Globus pallidus (tissue), 1 donor: ENCODE measurements at regions not wholly inside any gene's neighbourhood (a gene's known extent, or its start where the extent isn't known, plus 50 kb on each side); places are given as distances from the start of the nearest gene placed in this dataset.
A peak's percentile ranks its signal among the peaks of the same experiment; 100 is the strongest.
"Not testable (repeated sequence)": the region's sequence is repeated elsewhere in the genome, so short reads cannot be mapped to it uniquely, and the experiment has no call there.

Experiments used
- DNase-seq: peaks from one replicate; pipeline ENCODE4 v3.0.0-alpha.2; 2015; ENCODE audit warnings: low spot score

DNA sequence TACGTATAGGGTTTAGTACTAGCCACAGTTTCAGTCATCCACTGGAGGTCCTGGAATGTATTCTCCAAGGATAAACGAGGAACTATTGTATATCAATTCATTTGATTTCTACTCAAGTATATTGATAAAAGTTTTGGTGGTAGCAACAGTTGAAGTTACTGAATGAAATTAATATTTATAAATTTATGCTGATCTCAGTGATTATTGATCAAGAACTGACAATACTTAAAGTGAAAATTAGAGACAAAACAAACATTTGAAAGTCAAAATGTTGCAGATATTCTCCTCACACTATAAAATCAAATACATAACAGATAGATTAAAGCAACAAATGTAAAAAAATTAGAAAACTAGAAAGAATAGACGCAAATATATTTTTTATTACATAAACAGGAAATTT, 150.9 kb upstream of the SLC35G4 start:
- DNase-seq = no peak

GRCh38 chr18:11457853-11458252, 151.5 kb upstream of the SLC35G4 start:
- DNase-seq = not testable (repeated sequence)

GRCh38 chr18:11454040-11454439, 155.4 kb upstream of the SLC35G4 start:
- DNase-seq = no peak

DNA sequence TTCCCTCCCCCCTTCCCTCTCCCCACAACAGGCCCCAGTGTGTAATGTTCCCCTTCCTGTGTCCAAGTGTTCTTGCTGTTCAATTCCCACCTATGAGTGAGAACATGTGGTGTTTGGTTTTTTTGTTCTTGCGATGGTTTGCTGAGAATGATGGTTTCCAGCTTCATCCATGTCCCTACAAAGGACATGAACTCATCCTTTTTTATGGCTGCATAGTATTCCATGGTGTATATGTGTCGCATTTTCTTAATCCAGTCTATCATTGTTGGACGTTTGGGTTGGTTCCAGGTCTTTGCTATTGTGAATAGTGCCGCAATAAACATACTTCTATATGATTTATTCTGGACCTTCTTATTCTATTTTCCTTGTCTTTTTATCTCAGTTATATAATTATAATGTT, 165.2 kb upstream of the SLC35G4 start:
- DNase-seq = not testable (repeated sequence)

DNA sequence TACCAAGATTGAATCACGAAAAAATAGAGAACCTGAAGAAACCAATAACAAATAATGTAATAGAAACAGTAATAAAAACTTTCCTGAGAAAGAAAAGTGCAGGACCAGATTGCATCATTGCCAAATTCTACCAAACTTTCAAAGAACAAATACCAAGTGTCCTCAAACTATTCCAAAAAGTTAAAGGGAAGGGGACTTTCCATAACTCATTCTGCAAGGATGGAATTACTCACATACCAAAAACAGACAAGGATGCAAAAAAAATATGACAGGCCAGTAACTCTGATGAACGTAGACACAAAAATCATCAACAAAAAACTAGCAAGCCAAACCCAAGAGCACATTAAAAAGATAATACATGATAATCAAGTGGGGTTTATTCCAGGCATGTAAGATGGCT, 172.3 kb upstream of the SLC35G4 start:
- no peak for DNase-seq

- DNase-seq = no peak
Observed at GRCh38 chr18:11432360-11432811, 177.0 kb upstream of the SLC35G4 start.

DNA sequence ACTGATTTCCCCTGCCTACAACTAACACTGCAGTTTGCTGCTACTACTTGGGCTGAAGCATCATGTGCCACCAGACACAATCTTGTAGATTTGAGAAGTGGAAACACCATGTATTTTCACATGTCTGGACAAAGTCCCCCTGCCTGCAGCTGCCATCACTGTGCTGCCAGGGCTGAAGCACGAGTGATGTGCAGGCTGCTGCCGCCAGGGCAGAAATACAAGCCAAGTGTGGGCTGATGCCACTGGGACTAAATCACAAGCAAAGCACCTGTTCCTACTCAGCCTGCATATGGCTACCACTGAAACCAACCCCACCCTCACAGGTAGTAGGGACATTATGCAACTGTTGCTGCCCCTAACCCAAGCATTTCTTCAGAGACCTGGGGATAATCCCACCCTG, 179.5 kb upstream of the SLC35G4 start:
- no peak for DNase-seq

DNA sequence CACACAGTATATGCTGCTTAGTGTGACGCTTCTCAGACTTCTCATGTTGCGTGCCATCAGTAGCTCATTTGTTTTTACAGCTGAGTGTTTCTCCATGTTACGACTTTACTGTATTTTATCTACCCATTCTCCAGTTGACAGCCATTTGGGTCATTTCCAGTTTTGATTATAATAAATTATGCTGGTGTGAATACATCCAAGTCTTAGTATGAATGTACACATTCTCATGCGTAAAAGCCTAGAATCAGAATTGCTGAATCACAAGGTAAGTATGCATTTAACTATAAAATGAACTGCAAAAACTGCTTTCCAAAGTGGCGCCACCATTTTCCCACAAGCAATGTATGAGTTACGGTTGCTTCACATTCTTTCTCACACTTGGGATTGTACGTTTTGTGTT, 184.2 kb upstream of the SLC35G4 start:
- DNase-seq = no peak

DNA sequence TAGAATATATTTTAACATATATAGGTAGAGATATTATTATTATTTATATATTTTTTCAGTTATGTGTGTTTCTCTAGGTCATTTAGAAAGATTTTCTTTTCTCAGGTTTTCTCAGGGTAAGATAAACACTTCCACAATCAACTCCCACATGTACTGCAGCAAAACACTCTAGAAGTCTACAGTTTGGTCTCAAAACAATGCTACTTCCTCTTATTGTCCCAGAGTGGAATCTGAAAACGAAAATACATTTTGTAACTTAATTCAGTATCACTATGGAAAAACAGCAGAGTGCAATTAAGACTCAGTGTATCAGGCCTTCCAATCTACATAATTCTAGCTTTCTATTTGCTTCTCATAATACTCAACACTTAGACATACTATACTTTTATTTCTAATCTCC, 190.1 kb upstream of the SLC35G4 start:
- DNase-seq = no peak

DNA sequence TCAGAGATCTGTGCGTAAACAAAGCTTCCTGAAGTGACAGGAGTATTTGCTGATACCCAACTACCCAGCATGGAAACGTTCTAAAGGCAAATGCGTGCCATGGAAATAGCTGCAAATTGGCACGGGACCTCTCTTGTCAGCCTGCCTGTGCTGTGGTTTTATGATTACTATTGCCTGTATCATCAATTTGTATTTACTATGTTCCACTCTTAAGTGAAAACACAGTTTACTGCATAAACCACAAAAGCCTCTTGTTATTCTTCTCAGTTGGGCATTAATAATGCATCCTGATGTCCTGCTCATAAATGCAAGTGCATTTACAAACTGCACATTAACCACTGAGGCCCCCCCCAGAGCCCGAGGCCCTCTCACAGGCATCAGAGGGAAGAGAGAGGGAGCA, 196.6 kb upstream of the SLC35G4 start:
- DNase-seq = no peak

DNA sequence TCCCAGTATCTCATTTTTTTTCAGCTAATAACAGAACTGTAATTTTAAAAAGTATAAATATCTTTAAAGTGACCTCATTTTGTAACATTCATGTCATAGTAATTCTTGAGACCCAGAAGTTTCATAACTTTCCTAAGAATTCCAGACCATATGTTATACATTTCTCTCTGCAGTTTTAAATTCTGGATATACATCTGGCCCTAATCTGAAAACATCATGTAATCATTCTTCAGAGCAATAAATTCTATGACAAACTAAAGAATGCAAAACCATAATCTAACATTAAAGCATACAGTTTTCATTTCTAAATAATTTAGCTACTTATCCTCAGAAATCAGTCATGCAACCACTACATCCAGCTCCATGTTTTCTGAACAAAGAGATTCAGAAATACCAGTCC, 198.3 kb upstream of the SLC35G4 start:
- no peak for DNase-seq

DNA sequence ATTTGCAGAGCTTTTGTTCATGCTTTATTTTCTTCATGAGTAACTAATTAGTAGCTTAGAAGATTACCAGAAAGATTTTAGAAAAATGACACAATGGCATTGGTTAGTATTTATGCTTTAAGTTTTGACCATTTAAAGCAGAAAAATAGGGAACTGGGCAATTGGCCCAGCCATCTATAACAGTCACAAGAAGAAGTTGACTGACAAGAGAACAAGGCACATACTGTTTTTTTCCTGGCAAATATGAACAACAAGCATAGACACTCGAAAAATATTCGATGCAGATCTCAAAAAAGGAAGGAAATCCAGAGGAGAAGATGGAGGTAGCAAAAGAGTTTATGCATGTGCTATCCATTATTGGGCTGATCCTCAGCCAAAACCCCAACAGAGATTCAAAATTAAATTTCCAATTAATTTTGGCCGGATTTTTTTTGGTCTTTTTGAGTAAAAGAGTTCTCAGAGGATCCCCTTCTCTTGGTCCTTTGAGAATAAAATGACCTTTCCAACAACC, 200.8 kb upstream of the SLC35G4 start:
- peak; percentile 29 for DNase-seq

DNA sequence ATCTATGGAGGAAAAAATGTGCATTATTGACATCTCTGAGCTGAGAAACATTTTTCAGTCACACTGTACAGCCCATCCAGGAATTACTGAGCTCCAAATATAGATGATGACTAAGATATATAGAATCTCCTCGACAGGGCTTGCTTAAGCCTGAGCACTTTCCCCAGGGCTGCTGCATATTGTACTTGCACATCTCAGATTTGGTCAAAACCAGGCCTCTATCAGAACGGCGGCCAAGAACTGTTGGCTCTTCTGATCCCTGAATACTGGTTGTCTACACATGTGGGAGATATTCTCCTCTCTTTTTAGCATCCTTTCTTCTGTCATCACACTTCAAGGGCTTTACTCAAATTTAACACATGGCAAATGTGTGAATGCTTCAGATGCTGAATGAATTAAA, 201.5 kb upstream of the SLC35G4 start:
- no peak for DNase-seq

GRCh38 chr18:11405804-11406203, 203.6 kb upstream of the SLC35G4 start:
- no peak for DNase-seq

- no peak for DNase-seq
Observed at GRCh38 chr18:11400703-11401102, 208.7 kb upstream of the SLC35G4 start.

DNA sequence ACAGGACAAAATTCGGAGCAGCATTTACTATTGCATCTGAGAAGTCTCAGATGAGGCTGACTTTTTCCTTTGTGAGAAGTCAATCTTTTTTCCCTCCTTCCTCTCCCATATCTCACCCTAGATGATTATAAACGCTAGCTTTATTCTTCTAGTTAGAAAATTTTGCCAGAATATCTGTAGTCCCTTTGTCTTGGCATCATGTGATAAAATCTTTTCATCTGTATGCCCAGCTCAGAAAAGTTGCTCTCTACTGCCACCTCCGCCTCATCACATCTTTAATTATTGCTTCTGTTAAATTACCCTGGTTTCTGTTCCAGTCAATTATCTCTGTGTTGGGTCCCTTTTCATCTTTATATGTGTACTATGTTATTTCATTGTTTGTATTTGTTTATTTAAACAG, 210.8 kb upstream of the SLC35G4 start:
- peak; percentile 44 for DNase-seq

DNA sequence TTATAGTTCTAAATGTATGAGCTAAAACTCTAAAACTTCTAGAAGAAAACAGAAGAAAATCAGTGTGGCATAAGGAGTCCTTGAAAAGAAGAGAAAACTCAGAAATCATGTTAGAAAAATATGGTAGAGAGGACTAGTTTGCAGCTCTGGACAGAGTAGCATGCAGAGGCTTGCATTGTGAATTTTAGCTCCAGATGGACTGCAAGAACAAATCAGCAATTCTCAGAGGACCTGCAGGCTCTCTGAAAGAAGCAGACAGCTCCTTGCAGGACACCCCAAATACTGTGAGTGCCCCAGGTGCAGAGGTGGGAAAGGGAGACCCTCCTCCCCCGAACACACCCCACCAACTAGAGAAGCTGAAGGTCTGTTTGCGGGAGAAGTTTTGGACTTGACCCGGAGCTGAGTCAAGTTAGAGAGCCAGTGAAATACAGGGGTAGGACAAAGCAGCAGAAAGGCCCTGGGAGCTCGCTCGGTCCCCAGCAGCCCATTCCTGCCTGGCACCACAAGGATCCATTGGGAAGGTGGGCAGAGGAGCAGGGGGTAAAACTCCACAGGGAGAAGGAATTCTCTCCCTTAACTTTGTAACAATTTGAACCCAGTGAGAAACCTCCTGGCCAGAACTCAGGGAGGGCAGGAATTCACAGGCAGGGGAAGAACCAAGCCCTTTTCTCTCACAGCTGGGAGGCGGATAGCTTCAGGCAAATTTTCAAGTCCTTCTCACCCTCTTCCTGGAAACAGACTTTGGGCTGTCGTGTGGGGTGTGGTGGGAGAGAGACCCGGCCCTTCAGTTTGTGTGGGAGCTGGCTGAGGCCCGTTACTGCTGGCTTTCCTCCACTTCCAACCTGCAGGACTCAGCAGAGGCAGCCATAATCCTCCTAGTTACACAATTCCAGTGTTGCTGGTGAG, 216.2 kb upstream of the SLC35G4 start:
- no peak for DNase-seq

- no peak for DNase-seq
Observed at GRCh38 chr18:11392292-11392691, 217.1 kb upstream of the SLC35G4 start.

GRCh38 chr18:11391661-11392060, 217.7 kb upstream of the SLC35G4 start:
- no peak for DNase-seq

GRCh38 chr18:11388755-11389680, 220.4 kb upstream of the SLC35G4 start:
- no peak for DNase-seq

DNA sequence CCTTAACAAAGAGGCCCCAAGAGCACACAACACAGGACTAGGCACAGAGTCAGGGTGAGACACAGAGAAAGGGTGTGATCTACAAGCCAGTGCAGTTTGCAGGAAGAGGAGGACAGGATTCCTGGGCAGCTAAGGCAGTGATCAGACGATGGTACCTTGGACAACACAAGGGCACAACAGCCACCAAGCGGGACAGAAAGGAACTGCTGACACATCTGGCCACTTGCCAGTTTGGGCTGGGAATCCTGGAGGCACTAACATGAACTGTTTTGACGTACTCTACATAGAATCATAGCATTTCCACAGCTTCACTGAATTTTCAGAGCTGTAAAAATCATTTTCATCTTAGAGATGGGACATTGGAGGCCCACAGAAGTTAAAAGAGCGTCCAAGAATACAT, 221.5 kb upstream of the SLC35G4 start:
- peak; percentile 25 for DNase-seq

DNA sequence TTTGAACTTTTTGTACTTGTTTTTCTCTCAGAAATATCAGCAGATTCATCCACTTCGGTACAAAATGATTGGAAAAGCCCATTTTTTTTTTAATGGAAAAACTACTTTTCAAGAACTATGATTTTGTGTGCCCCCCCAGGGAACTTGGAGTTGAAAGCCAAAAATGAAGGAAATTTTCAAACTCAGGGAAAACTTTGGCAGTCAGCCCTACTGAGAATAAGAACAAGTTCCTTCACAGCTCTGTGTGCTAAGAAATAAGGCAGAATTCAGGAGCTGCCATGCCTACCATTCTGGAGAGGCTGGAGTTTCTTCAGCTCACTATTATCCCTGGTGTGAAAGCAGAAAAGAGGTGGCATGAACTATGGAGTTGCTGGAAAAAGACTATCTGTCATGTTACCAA, 226.0 kb upstream of the SLC35G4 start:
- DNase-seq = no peak

DNA sequence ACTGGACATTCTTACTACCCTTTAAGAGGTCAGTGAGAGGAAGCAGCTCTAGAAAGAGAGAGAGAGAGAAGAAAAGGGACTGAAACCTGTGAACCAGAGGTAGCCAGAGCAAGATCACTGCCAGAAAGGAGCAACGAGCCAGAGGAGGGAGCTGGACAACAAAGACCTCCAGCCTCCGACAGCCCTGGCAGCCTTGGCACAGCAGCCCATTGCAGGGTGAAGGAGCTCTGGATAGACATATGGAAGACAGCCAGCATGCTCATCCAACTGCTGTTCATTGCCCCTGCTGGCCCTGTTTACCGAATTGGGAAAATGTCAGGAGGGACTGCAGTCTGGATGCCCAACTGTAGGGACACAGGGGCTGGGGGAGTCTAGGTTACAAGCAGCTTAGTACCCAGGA, 228.4 kb upstream of the SLC35G4 start:
- DNase-seq = no peak
